H1 (cell line): ENCODE measurements at regions not wholly inside any gene's neighbourhood (a gene's known extent, or its start where the extent isn't known, plus 50 kb on each side); places are given as distances from the start of the nearest gene placed in this dataset.

Experiments
- CTCF ChIA-PET: fragments of 300-600 bp; sonication (Branson Sonifier 250); formaldehyde crosslinking; loops from one replicate; lab custom pipeline; 2021; ENCODE audit not compliant: partially characterized antibody; lab: Charles Lee
- POLR2A ChIA-PET: fragments of 300-600 bp; sonication (Branson Sonifier 250); formaldehyde crosslinking; loops from one replicate; lab custom pipeline; 2021; ENCODE audit warnings: inconsistent platforms; ENCODE audit not compliant: partially characterized antibody; lab: Charles Lee
- DNase-seq, 2 experiments: peaks; one replicate each; pipeline versions ENCODE4 v3.0.0 to v3.0.0-alpha.2; 2010 to 2022; ENCODE audit warnings: low spot score in 2 of 2, low read depth in 1 of 2, mixed read lengths in 1 of 2
- FAIRE-seq: peaks from 2 replicates; lab custom pipeline; 2011; peaks lifted over from hg19 to GRCh38; lab: Jason Lieb, UNC
- H2AFZ ChIP-seq: 2 replicates; pipeline ENCODE4 v1.8.1; 2012; ENCODE audit warnings: low read length, inconsistent platforms
- H2AK5ac ChIP-seq: 2 replicates; pipeline ENCODE4 v1.6.1; 2013; ENCODE audit warnings: low read depth, low read length
- H2BK120ac ChIP-seq: replicated peaks from 2 replicates; pipeline ENCODE3; 2013; ENCODE audit warnings: low read depth, low read length, inconsistent platforms
- H2BK12ac ChIP-seq: 2 replicates; pipeline ENCODE4 v1.6.1; 2013; ENCODE audit warnings: low read depth, low read length
- H2BK15ac ChIP-seq: 2 replicates; pipeline ENCODE4 v1.6.1; 2013; ENCODE audit warnings: low read length
- H2BK20ac ChIP-seq: 2 replicates; pipeline ENCODE4 v1.6.1; 2013; ENCODE audit warnings: low read length
- H2BK5ac ChIP-seq: 2 replicates; pipeline ENCODE4 v1.6.1; 2013; ENCODE audit warnings: low read depth, low read length
- H3K14ac ChIP-seq: 2 replicates; pipeline ENCODE4 v1.6.1; 2013; ENCODE audit warnings: inconsistent platforms; ENCODE audit not compliant: insufficient read length
- H3K18ac ChIP-seq: 2 replicates; pipeline ENCODE4 v1.6.1; 2013; ENCODE audit warnings: low read length; ENCODE audit errors: extremely low read depth
- H3K23ac ChIP-seq: 2 replicates; pipeline ENCODE4 v1.6.1; 2013; ENCODE audit warnings: inconsistent platforms; ENCODE audit not compliant: insufficient read length
- H3K23me2 ChIP-seq: 2 replicates; pipeline ENCODE4 v1.6.1; 2013; ENCODE audit warnings: low read depth, low read length
- H3K27ac ChIP-seq: 2 replicates; pipeline ENCODE4 v1.6.1; 2011; ENCODE audit warnings: low read depth, low read length, inconsistent platforms
- H3K27me3 ChIP-seq, 4 experiments: replicated peaks in 1 of 4; 1 replicate in 1 of 4; 2 replicates in 3 of 4; pipeline versions ENCODE4 v1.6.1 to v1.8.1; 2011 to 2013; ENCODE audit warnings: low read length in 3 of 4, mild to moderate bottlenecking in 3 of 4, inconsistent platforms in 2 of 4, mixed read lengths in 2 of 4, moderate library complexity in 1 of 4; ENCODE audit not compliant: control insufficient read depth in 3 of 4, insufficient read depth in 3 of 4; ENCODE audit errors: extremely low read depth in 1 of 4
- H3K36me3 ChIP-seq, 4 experiments: 2 replicates each; pipeline versions ENCODE4 v1.6.1 to v1.8.1; 2011 to 2013; ENCODE audit warnings: mild to moderate bottlenecking in 4 of 4, low read length in 3 of 4, moderate library complexity in 2 of 4, control low read depth in 1 of 4, inconsistent platforms in 1 of 4; ENCODE audit not compliant: insufficient read depth in 4 of 4, control insufficient read depth in 2 of 4
- H3K4ac ChIP-seq: replicated peaks from 2 replicates; pipeline ENCODE3; 2013; ENCODE audit warnings: low read length, low read depth, mixed read lengths, inconsistent platforms; ENCODE audit not compliant: insufficient read length
- H3K4me1 ChIP-seq, 4 experiments: replicated peaks in 1 of 4; 1 replicate in 1 of 4; 2 replicates in 3 of 4; pipeline versions ENCODE4 v1.6.1 to v1.8.1; 2011 to 2013; ENCODE audit warnings: low read length in 3 of 4, inconsistent platforms in 2 of 4, mixed read lengths in 1 of 4; ENCODE audit not compliant: insufficient read depth in 4 of 4, control insufficient read depth in 3 of 4
- H3K4me2 ChIP-seq, 2 experiments: 2 replicates each; pipeline versions ENCODE4 v1.6.1 to v1.8.1; 2011 to 2013; ENCODE audit warnings: low read depth in 2 of 2, low read length in 2 of 2, control low read depth in 1 of 2, inconsistent platforms in 1 of 2, mild to moderate bottlenecking in 1 of 2; ENCODE audit not compliant: insufficient read depth in 1 of 2
- H3K4me3 ChIP-seq, 4 experiments: fragments of 200-600, 300-600 bp in 1 of 4; sonication (generic), shearing (Covaris generic), sonication (Bioruptor Twin) in 1 of 4; 2 replicates each; pipeline versions ENCODE4 v1.5.1 to v1.8.1; 2011 to 2016; ENCODE audit warnings: low read length in 4 of 4, low read depth in 3 of 4, control low read depth in 2 of 4, inconsistent platforms in 2 of 4, mild to moderate bottlenecking in 2 of 4, mixed read lengths in 1 of 4, moderate library complexity in 1 of 4; ENCODE audit not compliant: insufficient read depth in 2 of 4; ENCODE audit errors: extremely low read depth in 1 of 4
- H3K56ac ChIP-seq: replicated peaks from 2 replicates; pipeline ENCODE3; 2013; ENCODE audit warnings: low read depth, mild to moderate bottlenecking, mixed read lengths, low read length, inconsistent platforms; ENCODE audit not compliant: insufficient read length
- H3K79me1 ChIP-seq: 2 replicates; pipeline ENCODE4 v1.6.1; 2013; ENCODE audit warnings: low read depth, low read length, control low read depth
- H3K79me2 ChIP-seq, 2 experiments: 2 replicates each; pipeline versions ENCODE4 v1.6.1 to v1.8.1; 2012 to 2013; ENCODE audit warnings: low read length in 2 of 2, mild to moderate bottlenecking in 2 of 2, inconsistent platforms in 1 of 2; ENCODE audit not compliant: insufficient read depth in 2 of 2, control insufficient read depth in 1 of 2
- H3K9ac ChIP-seq, 4 experiments: replicated peaks in 1 of 4; 1 replicate in 1 of 4; 2 replicates in 3 of 4; pipeline versions ENCODE4 v1.6.1 to v1.8.1; 2011 to 2013; ENCODE audit warnings: low read depth in 3 of 4, low read length in 3 of 4, control low read depth in 2 of 4, mild to moderate bottlenecking in 2 of 4, moderate library complexity in 2 of 4, inconsistent platforms in 1 of 4; ENCODE audit errors: extremely low read depth in 1 of 4
- H3K9me3 ChIP-seq, 2 experiments: 2 replicates each; pipeline versions ENCODE4 v1.6.1 to v1.8.1; 2012 to 2013; ENCODE audit warnings: mild to moderate bottlenecking in 2 of 2, moderate library complexity in 2 of 2, control low read depth in 1 of 2, inconsistent platforms in 1 of 2, low read depth in 1 of 2, low read length in 1 of 2, mixed read lengths in 1 of 2; ENCODE audit not compliant: insufficient read depth in 2 of 2
- H4K20me1 ChIP-seq, 2 experiments: replicated peaks in 1 of 2; 2 replicates each; pipeline versions ENCODE3 to v1.8.1; 2011 to 2013; ENCODE audit warnings: inconsistent platforms in 2 of 2, low read length in 2 of 2, mild to moderate bottlenecking in 1 of 2; ENCODE audit not compliant: insufficient read depth in 2 of 2, control insufficient read depth in 1 of 2
- H4K5ac ChIP-seq: 2 replicates; pipeline ENCODE4 v1.6.1; 2013; ENCODE audit warnings: low read length, low read depth, mixed read lengths, inconsistent platforms; ENCODE audit not compliant: insufficient read length
- H4K8ac ChIP-seq: 2 replicates; pipeline ENCODE4 v1.8.0; 2013; ENCODE audit warnings: mild to moderate bottlenecking, moderate library complexity, low read length, inconsistent platforms; ENCODE audit not compliant: insufficient read depth; ENCODE audit errors: extremely low read depth
- H4K91ac ChIP-seq: replicated peaks from 2 replicates; pipeline ENCODE3; 2013; ENCODE audit warnings: low read length, mixed read lengths, inconsistent platforms; ENCODE audit not compliant: insufficient read length
- CBX5 ChIP-seq: fragments of 300-800, 300-1000 bp; sonication (generic); IDR thresholded peaks from 2 replicates; pipeline ENCODE4 v1.7.1; 2016; ENCODE audit warnings: antibody characterized with exemption, low read length, low read depth
- CEBPB ChIP-seq: IDR thresholded peaks from 2 replicates; pipeline ENCODE4 v1.6.1; 2012; ENCODE audit warnings: low read depth, low read length
- EGR1 ChIP-seq: IDR thresholded peaks from 2 replicates; pipeline ENCODE4 v1.6.1; 2011; ENCODE audit warnings: low read depth, low read length, borderline replicate concordance
- JUND ChIP-seq: IDR thresholded peaks from 2 replicates; pipeline ENCODE4 v1.6.1; 2011; ENCODE audit warnings: mild to moderate bottlenecking, improper control_type of control experiment, low read length
- MAFK ChIP-seq: IDR thresholded peaks from 2 replicates; pipeline ENCODE4 v1.6.1; 2012; ENCODE audit warnings: low read depth, mild to moderate bottlenecking, improper control_type of control experiment, low read length
- NANOG ChIP-seq: IDR thresholded peaks from 2 replicates; pipeline ENCODE4 v1.6.1; 2011; ENCODE audit warnings: low read length, low read depth, mild to moderate bottlenecking, inconsistent platforms; ENCODE audit not compliant: insufficient read depth, poor library complexity, severe bottlenecking
- NRF1 ChIP-seq: IDR thresholded peaks from 2 replicates; pipeline ENCODE4 v1.6.1; 2011; ENCODE audit warnings: mild to moderate bottlenecking, low read depth, low read length, improper control_type of control experiment
- POLR2AphosphoS5 ChIP-seq: IDR thresholded peaks from 2 replicates; pipeline ENCODE4 v1.6.1; 2011; ENCODE audit warnings: low read depth, low read length
- POU5F1 ChIP-seq: IDR thresholded peaks from 2 replicates; pipeline ENCODE4 v1.6.1; 2011; ENCODE audit warnings: low read depth, mild to moderate bottlenecking, low read length, moderate library complexity
- RBBP5 ChIP-seq: IDR thresholded peaks from 2 replicates; pipeline ENCODE4 v1.7.1; 2012; ENCODE audit warnings: low read depth, mild to moderate bottlenecking, inconsistent platforms, low read length, moderate library complexity, borderline replicate concordance
- TAF1 ChIP-seq: IDR thresholded peaks from 2 replicates; pipeline ENCODE4 v1.6.1; 2011; ENCODE audit warnings: mild to moderate bottlenecking, low read depth, low read length
- YY1 ChIP-seq: IDR thresholded peaks from 2 replicates; pipeline ENCODE4 v1.6.1; 2011; ENCODE audit warnings: low read depth, mild to moderate bottlenecking, low read length
- WGBS, 2 experiments: shearing (Covaris generic) in 1 of 2; methylation state at CpG; one replicate each; pipeline versions ENCODE4 v1.1.6 to v1.1.7; 2013 to 2015; ENCODE audit warnings: low lambda C conversion rate in 2 of 2, mixed read lengths in 2 of 2, inconsistent platforms in 1 of 2, low coverage in 1 of 2, missing lambda C conversion rate in 1 of 2; ENCODE audit not compliant: insufficient replicate concordance in 2 of 2, insufficient coverage in 1 of 2, insufficient read length in 1 of 2; ENCODE audit errors: extremely low coverage in 1 of 2, missing lambda C conversion rate in 1 of 2; 5-methylcytosine and 5-hydroxymethylcytosine counted together
- TF ChIP-seq, protein P1 (sequence below): IDR thresholded peaks from 2 replicates; pipeline ENCODE4 v1.6.1; 2011; ENCODE audit warnings: low read depth, mild to moderate bottlenecking, low read length; ENCODE audit not compliant: insufficient read depth

DNA sequence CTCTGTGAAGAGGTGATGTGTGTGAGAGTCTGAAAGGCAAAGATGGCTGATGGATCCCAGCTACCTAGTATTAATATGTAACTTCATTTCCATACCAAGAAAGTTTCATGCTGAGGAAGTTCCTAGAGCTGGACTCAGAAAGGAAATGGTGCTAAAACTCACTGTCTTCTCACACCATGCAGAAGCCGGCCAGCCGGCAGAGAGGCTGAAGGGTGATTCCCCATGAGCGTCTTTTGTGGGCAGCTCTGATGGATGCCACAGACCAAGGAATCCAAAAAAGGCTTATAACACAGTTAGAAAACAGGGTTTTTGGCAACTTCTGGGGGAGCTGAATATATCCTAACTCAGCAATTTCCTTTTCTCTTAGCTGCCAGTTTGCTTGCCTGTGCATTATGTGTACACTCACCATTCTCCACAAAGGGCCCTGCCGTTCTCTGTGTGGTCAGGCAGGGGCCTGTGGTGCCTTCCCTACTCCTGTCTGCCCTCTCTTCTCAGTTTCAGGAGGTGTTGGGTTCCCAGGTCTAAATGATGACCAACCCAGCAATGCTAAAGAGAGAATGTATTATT lies 289.4 kb downstream of the MTX2 start:
- H2AK5ac ChIP-seq: no peak overlapping the region
- H3K79me1 ChIP-seq: no peaks in the 10 kb centered on the region
- DNase-seq (no peak), FAIRE-seq (no peak)
- H3K27me3 ChIP-seq: peaks cover 0 to 11% (median 8%) of the 10 kb centered on the region in 4 experiments; a peak in 6 of 7 replicates
- no peaks in the 10 kb centered on the region for H3K36me3 ChIP-seq
- H2BK120ac ChIP-seq: no peak overlapping the region
- H4K5ac ChIP-seq: no peak overlapping the region
- H3K9ac ChIP-seq: no peak overlapping the region
- POLR2A ChIA-PET: interaction anchor here (0.6 kb wide), 1 partner anchor 185 kb away, joined by 5 read pairs; no protein-coding TSS in a partner anchor
- H2AFZ ChIP-seq: no peak overlapping the region
- no peak overlapping the region for H3K56ac ChIP-seq
- H3K14ac ChIP-seq: no peak overlapping the region
- H4K91ac ChIP-seq: no peak overlapping the region
- no peak overlapping the region for H2BK15ac ChIP-seq
- H3K9me3 ChIP-seq: no peaks in the 10 kb centered on the region
- no peak overlapping the region for H3K4ac ChIP-seq
- CTCF ChIA-PET: interaction anchor here (0.8 to 1.9 kb wide), 8 partner anchors 10 to 418 kb away, joined by 3 to 11 read pairs (median 3); no protein-coding TSS in a partner anchor
- no peak overlapping the region for H3K18ac ChIP-seq
- WGBS, 2 experiments: 89% methylated on average over 4 of the region's 4 CpGs; no CpG with 5 or more reads in 1 of the 2 experiments
- H2BK12ac ChIP-seq: no peak overlapping the region
- H3K27ac ChIP-seq: no peak overlapping the region
- no peak overlapping the region for H3K4me2 ChIP-seq
- H4K20me1 ChIP-seq: no peaks in the 10 kb centered on the region
- H3K4me3 ChIP-seq: no peak overlapping the region
- no peak overlapping the region for H2BK20ac ChIP-seq
- no peak overlapping the region for H2BK5ac ChIP-seq
- no peak overlapping the region for H4K8ac ChIP-seq
- H3K79me2 ChIP-seq: no peaks in the 10 kb centered on the region
- H3K23me2 ChIP-seq: peaks cover 6% of the 10 kb centered on the region; the same call in 1 of the 2 replicates
- H3K23ac ChIP-seq: no peak overlapping the region
- no peaks in the 10 kb centered on the region; a peak in 1 of 7 replicates for H3K4me1 ChIP-seq
- TF ChIP-seq NANOG (no peak), POLR2AphosphoS5 (no peak), YY1 (no peak), JUND (no peak), MAFK (no peak), NRF1 (no peak), EGR1 (no peak), CBX5 (no peak), RBBP5 (no peak), TAF1 (no peak), POU5F1 (no peak), CEBPB (no peak)
- TF ChIP-seq, protein P1, sequence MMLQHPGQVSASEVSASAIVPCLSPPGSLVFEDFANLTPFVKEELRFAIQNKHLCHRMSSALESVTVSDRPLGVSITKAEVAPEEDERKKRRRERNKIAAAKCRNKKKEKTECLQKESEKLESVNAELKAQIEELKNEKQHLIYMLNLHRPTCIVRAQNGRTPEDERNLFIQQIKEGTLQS: no peak
